ENCODE measurements at regions not wholly inside any gene's neighbourhood (a gene's known extent, or its start where the extent isn't known, plus 50 kb on each side); places are given as distances from the start of the nearest gene placed in this dataset.

DNA sequence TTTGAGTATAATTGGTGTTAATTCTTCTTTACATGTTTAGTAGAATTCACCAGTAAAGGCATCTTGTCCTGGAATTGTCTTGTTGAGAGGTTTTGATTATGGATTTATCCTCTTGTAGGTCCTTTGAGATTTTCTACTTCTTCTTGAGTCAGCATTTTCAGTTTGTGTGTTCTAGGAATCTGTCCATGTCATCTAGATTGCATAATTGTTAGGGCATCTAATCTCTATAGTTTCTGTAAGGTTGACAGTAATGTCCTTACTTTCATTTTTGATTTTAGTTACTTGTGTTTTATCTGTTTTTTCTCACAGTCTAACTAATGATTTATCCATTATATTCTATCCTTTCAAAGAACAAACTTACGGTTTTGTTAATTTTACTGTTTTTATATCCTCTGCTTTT is 492.0 kb downstream of the FGF9 start:
- no peaks in the 10 kb centered on the region for H3K4me1 ChIP-seq (ENCODE audit: insufficient read depth, low read length)
- H2BK12ac ChIP-seq (ENCODE audit: insufficient read length, low read depth, low read length) = no peak overlapping the region
- Mint-ChIP-seq H3K4me1 (peaks cover 0 to 6% of the 10 kb centered on the region in 2 experiments; a peak in 2 of 4 replicates), H3K9me3 (no peaks in the 10 kb centered on the region), H3K4me3 (no peak overlapping the region), H3K27me3 (ENCODE audit: low read depth) (no peaks in the 10 kb centered on the region), H3K36me3 (ENCODE audit: insufficient read depth in 1 of 3, low read depth in 3 of 3) (no peaks in the 10 kb centered on the region), H3K27ac (no peak overlapping the region)
- no peak overlapping the region for H4K5ac ChIP-seq (ENCODE audit: insufficient read length, low read depth, low read length)
- no peak overlapping the region for H4K91ac ChIP-seq (ENCODE audit: insufficient read length, low read depth, low read length)
- no peaks in the 10 kb centered on the region for H4K20me1 ChIP-seq (ENCODE audit: control insufficient read depth, insufficient read depth, insufficient read length)
- H3K4me2 ChIP-seq (ENCODE audit: insufficient read depth, insufficient read length, low read length) = no peak overlapping the region
- H2BK120ac ChIP-seq (ENCODE audit: low read depth, low read length, poor library complexity, severe bottlenecking) = no peak overlapping the region
- H3K9me3 ChIP-seq (ENCODE audit: control insufficient read depth, low read depth, low read length) = no peaks in the 10 kb centered on the region
- H2BK15ac ChIP-seq (ENCODE audit: low read depth, low read length) = no peak overlapping the region
- H4K8ac ChIP-seq (replicated peaks; ENCODE audit: insufficient read length, low read depth, low read length) = no peak overlapping the region
- H3K79me2 ChIP-seq (ENCODE audit: insufficient read depth, low read length) = 0 out of 2 replicates have a peak, but pooled peaks cover 2% of the 10 kb centered on the region
- no peak overlapping the region for H3K9ac ChIP-seq (ENCODE audit: extremely low read depth, insufficient read length, low read length)
- no peaks in the 10 kb centered on the region for H3K27me3 ChIP-seq (ENCODE audit: insufficient read depth, low read length)
- WGBS (ENCODE audit: extremely low coverage, insufficient read length, low lambda C conversion rate) = no CpG with 5 or more reads among the region's 1 CpG
- no peak for DNase-seq
- no peak overlapping the region for H3K14ac ChIP-seq (ENCODE audit: insufficient read depth, low read length)
- no peak overlapping the region for H2BK20ac ChIP-seq (ENCODE audit: low read depth, low read length, poor library complexity, severe bottlenecking)
- no peak overlapping the region for H2AFZ ChIP-seq (ENCODE audit: low read length)
- no peak overlapping the region for H3K56ac ChIP-seq (ENCODE audit: insufficient read length, low read depth, low read length)
- no peak overlapping the region for H2AK5ac ChIP-seq (ENCODE audit: insufficient read length, low read length)
- no peak overlapping the region for H3K4ac ChIP-seq (ENCODE audit: low read depth, low read length)
- no peak overlapping the region for H3T11ph ChIP-seq (ENCODE audit: low read length)
- H3K79me1 ChIP-seq (ENCODE audit: insufficient read depth, low read depth, low read length, poor library complexity, severe bottlenecking) = no peaks in the 10 kb centered on the region
- H3K18ac ChIP-seq (ENCODE audit: insufficient read length, low read depth, low read length) = no peak overlapping the region
- no peak overlapping the region for H3K27ac ChIP-seq (ENCODE audit: insufficient read length, low read depth, low read length)
- TF ChIP-seq, protein P1, sequence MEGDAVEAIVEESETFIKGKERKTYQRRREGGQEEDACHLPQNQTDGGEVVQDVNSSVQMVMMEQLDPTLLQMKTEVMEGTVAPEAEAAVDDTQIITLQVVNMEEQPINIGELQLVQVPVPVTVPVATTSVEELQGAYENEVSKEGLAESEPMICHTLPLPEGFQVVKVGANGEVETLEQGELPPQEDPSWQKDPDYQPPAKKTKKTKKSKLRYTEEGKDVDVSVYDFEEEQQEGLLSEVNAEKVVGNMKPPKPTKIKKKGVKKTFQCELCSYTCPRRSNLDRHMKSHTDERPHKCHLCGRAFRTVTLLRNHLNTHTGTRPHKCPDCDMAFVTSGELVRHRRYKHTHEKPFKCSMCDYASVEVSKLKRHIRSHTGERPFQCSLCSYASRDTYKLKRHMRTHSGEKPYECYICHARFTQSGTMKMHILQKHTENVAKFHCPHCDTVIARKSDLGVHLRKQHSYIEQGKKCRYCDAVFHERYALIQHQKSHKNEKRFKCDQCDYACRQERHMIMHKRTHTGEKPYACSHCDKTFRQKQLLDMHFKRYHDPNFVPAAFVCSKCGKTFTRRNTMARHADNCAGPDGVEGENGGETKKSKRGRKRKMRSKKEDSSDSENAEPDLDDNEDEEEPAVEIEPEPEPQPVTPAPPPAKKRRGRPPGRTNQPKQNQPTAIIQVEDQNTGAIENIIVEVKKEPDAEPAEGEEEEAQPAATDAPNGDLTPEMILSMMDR (conservative IDR thresholded peaks at IDR 0.05) = no peak
- H3K23ac ChIP-seq (ENCODE audit: insufficient read length, low read depth, low read length) = no peak overlapping the region
- H2BK5ac ChIP-seq (ENCODE audit: insufficient read length, low read length) = no peak overlapping the region
- no peaks in the 10 kb centered on the region for H3K23me2 ChIP-seq (ENCODE audit: insufficient read length, low read depth, low read length, poor library complexity, severe bottlenecking)
